ENCODE measurements at regions not wholly inside any gene's neighbourhood (a gene's known extent, or its start where the extent isn't known, plus 50 kb on each side); places are given as distances from the start of the nearest gene placed in this dataset.

DNA sequence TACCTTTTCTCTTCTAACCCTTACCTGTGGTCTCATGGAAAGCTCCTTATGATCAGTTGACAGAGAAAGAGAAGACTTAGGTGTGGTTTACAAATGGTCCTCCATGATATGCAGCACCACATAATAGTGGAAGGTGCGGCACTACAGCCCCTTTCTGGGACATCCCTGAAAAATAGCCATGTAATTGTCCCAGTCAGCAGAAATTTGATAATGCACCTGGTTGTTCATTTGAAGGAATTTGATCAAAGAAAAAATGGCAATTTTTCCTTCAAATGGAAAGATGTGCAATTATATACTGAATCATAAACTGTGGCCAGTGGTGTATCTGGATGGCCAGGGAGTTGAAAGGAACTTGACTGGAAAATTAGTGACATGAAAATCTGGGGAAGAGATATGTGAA lies 293.6 kb upstream of the PCDH20 start:
- TF ChIP-seq, protein P1, sequence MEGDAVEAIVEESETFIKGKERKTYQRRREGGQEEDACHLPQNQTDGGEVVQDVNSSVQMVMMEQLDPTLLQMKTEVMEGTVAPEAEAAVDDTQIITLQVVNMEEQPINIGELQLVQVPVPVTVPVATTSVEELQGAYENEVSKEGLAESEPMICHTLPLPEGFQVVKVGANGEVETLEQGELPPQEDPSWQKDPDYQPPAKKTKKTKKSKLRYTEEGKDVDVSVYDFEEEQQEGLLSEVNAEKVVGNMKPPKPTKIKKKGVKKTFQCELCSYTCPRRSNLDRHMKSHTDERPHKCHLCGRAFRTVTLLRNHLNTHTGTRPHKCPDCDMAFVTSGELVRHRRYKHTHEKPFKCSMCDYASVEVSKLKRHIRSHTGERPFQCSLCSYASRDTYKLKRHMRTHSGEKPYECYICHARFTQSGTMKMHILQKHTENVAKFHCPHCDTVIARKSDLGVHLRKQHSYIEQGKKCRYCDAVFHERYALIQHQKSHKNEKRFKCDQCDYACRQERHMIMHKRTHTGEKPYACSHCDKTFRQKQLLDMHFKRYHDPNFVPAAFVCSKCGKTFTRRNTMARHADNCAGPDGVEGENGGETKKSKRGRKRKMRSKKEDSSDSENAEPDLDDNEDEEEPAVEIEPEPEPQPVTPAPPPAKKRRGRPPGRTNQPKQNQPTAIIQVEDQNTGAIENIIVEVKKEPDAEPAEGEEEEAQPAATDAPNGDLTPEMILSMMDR (conservative IDR thresholded peaks at IDR 0.05; ENCODE audit: low read length) = no peak
- no peak for TF ChIP-seq EZH2phosphoT487 (IDR thresholded peaks at IDR 0.05; ENCODE audit: borderline replicate concordance)

Measured in Loucy (cell line).